ENCODE measurements at regions not wholly inside any gene's neighbourhood (a gene's known extent, or its start where the extent isn't known, plus 50 kb on each side); places are given as distances from the start of the nearest gene placed in this dataset.

DNA sequence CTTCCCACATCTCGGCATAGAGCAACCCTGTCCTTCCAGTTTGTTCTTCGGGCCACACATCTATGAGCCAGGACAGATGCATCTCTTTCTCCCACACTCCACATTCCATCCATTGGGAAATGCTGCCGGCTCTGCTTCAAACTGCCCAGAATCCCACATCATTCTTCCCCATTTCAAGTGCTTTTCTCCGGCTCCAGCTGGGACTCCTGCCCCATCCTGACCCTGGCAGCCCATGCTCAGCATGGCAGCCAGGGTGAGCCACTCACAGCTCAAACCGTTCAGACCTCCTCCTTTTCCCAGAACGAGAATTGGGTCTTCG lies 132.8 kb upstream of the SDK2 start:
- DNase-seq (ENCODE audit: low read depth in 2 of 3, low spot score in 2 of 3), result no peak

DNA sequence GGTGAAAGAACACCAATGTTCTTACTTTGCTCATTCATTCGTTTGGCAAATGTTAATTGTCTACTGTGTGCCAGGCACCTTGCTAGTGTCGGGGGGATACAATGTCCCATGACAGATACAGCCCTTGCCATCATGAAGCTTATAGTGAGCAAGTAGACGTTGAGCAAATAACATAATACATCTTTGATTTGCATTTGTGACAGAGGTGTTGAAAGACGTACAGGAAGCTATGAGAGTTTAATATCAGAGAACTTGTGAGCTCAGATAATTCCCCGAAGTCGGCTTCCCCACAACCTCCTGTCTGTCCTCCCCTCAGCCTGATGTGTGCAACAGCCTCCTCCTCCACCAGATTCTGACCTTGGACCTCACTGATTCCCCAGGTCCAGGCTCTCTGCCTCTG lies 138.0 kb upstream of the SDK2 start:
- no peak for DNase-seq (ENCODE audit: low read depth in 2 of 3, low spot score in 2 of 3)

DNA sequence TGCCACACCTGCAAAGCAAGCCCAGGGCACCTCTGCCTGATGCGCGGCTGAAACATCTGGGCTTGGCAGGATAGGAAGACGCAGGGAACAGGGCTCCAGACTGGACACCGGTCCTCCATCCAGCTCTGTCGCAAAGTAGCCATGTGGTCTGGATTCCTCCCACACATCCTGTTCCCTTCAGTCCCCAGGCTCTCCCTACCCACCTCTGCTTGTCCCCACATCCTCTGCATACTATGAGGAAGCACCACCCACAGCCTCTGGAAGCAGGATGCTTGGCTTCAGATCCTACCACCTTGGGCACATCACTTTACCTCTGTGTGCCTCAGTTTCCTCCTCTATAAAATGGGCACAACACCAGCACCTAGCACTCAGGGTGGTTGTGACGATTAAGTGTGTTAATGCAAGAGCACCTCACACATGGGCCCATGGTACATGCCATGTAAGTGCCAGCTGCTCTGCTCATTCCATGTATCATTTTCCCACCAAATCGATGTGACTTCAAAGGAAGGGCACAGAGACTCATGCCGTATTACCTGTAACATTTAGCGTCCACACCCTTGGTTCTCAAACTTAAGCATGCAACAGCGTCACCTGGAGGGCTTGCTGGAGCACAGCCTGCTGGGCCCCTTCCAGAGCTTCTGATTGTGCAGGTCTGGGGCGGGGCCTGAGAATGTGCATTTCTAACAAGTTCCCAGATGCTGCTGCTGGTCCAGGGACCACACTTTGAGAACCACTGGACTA lies 138.6 kb upstream of the SDK2 start:
- DNase-seq (ENCODE audit: low read depth in 2 of 3, low spot score in 2 of 3), result no peak

DNA sequence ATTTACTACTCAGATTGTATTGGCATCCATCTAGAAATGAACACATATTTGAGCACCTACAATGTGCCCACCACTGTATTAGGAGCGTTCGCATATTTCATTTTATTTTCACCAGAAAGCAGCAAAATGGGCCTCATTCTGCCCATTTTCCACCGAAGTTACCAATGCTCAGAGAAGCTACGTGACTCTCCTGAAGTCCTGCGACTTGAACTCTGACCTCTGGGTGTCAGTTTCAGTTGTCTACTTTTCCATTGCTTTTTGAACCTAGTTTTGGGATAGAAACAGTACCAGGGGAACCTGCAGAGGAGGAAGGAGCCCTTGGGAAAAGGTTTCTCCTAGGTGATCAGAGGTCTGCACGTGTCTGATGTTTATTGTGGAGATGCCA lies 139.1 kb upstream of the SDK2 start:
- no peak for DNase-seq (ENCODE audit: low read depth in 2 of 3, low spot score in 2 of 3)

DNA sequence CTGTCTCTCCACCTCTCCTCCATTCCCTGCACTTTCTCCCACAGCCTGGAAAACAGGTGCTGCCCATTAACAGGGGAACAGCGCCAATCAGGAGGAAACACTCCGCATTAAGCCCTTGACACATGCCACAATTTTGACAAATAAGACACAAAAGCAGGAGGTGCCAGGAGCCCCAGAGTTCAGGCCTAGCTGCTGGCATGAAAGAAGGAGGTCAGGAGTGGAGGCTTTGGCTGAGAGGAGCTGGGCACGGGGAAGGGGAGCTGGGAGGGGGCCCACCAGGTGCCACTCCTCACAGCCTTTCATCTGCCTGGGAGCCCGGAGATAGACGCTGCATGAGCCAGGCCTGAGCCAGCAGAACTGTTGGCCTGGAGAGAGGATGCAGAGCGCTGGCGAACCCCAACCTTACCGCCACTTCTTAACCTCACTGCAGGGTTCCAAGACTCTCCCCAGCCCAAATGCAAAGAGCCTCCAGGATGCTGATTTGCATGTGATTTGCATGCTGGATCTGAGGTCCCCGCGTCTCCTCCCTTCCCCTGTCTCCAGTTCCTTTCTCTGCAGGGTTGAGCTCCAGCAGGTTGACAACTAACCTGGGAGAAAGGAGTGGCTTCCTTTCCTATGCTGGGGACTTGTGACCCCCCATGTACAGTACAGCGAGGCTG lies 139.8 kb upstream of the SDK2 start:
- no peak for DNase-seq (ENCODE audit: low read depth in 2 of 3, low spot score in 2 of 3)

DNA sequence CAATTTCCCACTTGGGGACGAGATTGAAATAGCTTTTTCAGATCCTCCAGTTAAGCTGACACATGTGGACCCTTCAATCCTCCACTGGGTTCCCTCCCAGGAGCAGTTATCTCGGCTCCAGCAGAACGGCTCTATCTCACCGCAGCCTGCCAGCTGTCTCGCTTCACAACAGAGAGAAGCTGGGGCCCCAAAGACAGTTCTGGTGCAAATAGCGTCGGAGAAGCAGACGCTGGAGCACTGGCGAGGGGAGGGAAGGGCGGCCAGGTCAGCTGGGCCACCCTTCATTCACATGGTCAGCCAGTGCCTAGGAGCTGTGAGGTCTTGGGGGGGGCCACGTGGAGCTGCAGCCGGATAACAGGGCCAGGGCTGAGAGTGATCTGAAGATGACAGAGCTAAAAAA lies 141.3 kb upstream of the SDK2 start:
- DNase-seq (ENCODE audit: low read depth in 2 of 3, low spot score in 2 of 3), result no peak

DNA sequence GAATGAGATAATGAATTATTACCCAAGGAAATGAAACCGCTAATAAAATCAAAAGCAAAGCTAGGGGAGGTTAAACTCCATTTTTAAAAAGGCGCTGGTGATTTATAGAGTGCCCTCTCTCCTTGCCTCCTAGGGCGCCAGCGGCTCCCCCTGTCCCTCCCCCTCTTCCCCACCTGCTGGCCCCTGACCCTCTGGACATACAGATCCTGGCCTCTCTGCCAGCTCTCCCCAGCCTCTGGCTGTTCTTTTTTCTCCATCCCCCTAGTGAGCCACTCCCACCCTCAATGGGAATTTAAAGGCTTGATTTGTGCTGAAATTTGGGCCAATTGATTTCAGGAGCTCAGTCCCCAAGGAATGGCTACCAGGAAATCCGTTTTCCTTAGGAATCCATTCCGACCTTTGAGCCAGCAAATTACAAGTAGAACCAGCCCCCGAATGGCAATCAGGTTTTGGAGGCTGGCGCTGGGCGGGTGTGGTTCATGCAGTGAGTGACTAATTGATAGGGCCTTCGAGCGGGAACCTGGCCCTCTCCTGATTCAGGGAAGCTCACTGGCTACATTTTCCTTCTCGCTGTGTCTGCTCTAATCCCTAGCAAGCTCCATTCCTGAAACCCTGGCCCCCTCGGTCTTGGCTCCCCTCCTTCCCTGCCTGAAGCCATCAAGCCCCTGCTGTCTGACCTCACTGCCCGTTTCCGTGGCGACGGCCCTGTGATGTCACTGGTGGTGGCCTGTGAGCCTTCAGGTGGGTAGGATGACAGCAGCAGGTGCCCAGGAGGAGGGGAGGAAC lies 141.9 kb upstream of the SDK2 start:
- no peak for DNase-seq (ENCODE audit: low read depth in 2 of 3, low spot score in 2 of 3)

DNA sequence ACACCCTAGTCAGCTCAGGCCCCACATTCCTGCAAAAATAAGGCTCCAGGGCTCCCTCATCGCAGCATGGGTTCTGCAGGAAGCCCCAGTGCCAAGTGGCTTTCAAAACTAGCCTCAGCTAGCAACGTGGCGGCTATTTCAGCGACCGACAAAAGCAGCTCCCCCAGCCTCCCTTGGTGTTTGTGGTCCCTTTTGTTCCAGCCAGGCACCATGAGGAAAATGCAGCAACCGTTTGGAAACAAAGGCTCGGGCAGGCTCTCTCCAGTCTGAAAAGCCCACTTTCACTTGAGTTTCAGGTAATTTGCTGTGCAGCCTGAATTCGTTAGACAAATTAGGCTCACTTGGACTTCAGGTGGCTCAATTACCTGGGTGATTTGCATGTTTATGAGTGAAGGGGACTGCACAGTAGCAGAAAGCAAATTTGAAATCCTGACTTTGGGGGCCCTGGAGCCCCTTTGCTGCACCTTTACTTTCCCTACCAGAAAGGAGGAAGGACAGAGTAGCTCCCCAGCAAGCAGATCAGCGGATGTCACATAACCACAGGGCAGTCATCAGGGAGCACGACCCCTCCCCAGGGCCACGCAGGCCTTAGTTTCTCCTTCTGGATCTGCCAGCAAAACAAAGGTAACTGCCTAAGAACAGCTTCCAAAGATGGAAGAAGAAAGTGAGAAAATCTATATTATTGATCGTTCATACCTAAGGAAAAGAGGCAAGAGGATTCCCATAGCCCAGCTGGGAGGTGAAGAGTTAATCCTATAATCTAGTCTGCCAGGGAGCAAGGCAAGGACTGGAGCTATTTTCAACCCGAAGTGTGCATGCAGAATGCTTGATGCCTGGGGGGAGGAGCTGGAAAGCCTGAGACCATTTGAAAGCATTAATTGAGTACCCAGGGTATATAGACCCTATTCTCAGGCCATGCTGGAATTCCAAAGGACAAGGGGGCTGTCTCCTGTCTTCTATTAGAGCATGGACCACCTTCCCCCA lies 143.1 kb upstream of the SDK2 start:
- no peak for DNase-seq (ENCODE audit: low read depth in 2 of 3, low spot score in 2 of 3)

DNA sequence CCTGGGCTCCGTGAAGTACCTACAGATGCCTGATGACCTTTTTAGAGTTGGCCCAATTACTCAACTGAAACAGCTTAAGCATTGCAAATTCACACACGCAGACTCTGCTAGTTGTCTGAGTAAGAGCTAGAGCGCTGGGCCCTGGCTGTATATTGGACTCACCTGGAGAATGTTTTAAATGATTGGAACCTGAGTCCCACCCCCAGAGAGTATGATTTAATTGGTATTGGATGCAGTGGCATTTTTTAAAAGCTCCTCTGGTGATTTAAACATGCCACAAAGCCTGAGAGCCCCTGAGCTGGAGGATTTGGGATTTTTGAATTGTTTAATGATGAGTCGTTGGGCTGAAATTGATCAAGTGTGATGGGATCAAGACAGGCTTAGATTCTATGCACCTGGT lies 143.9 kb upstream of the SDK2 start:
- no peak for DNase-seq (ENCODE audit: low read depth in 2 of 3, low spot score in 2 of 3)

DNA sequence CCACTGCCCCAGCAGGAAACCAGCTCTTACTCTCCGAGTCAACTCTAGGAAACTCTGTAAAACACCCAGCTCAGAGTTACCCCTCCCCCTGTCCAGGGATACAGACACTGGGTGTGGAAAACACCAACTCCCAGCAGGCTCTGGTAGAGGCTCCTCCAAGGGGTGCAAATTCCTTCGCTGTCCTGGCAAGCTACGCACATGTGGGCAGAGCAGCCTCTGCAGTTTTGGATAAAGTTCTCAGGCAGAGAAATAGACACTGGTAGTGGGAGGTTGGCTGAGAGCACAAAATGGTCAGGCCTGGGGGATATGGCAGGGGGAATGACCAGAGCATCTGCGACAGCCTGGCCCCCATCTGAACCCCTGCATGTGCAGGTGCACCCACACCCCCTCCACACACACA lies 146.9 kb upstream of the SDK2 start:
- DNase-seq (ENCODE audit: low read depth in 2 of 3, low spot score in 2 of 3), result no peak

DNA sequence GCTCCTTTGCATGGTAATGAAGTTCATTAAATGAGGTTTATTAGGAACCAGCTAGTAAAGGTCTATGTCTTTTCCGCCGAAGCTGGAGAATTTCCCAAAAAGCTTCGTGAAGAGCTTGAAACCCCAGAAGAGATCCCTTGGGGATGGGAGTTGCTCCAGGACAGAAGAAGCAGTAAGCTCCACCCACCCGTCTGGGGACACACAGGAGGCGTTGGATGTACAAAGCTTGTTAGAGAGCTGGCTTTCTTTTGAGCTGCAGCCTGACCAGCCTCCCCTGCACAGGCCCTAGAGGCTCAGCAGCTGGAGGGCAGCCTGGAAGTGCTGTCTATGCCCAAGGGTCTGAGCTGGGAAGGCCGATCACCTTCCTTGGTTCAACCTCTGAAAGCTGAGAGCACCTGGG lies 147.4 kb upstream of the SDK2 start:
- DNase-seq (ENCODE audit: low read depth in 2 of 3, low spot score in 2 of 3), result no peak

DNA sequence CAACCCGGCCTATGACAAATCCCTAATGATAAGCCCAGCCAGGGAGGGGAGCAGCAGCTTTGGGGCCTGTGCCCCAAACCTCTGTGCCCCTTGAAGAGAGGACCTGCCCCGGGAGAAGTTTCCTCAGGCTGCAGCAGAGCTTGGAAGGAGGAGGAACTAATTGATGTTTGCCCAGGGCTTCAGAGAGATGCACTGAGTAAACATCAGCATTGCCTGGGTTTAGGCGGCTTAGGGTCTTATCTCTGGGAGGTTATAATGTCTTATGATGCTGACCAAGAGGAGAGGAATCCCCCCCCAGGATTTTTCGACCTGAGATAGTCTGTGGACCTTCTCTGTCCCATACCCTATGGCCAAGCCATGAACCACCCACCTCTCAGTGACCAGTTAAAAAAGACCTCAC lies 148.7 kb upstream of the SDK2 start:
- no peak for DNase-seq (ENCODE audit: low read depth in 2 of 3, low spot score in 2 of 3)

DNA sequence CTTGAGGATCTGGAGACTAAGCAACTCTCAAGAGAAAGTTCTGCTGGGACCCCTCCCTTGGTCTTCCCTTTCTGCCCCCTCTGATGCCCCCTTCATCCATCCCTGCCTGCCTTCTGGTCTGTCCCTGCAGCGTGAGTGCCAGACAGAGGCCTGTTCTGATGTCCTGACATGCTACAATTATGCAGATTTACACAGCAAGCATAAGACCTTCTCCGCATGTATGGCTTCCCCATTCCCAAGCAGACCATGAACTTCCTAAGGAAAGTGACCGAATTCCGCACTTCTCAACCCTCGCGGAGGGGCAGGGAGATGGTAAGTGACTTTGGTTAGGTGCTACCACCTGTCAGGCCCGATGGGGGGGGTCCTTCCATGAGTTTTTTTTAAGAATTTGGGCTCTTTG lies 150.1 kb upstream of the SDK2 start:
- no peak for DNase-seq (ENCODE audit: low read depth in 2 of 3, low spot score in 2 of 3)

DNA sequence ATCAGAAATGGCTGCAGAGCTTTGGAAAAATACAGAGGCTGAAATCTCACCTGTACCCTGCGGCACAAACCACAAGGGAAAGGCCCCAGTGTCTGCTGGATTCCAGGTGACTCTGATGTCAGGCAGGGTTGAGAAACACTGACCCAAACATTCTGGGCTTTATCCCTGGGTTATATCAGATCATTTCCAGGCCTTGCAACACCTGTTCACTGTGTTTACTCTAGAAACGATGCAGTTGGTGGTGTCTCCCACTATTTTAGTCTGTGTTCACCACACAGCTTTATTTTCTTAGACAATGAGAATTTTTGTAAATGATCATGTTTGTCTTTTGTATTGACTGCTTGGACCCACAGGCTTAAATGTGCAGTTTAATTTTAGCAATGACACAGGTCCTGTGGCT lies 151.5 kb upstream of the SDK2 start:
- DNase-seq (ENCODE audit: low read depth in 2 of 3, low spot score in 2 of 3), result no peak

DNA sequence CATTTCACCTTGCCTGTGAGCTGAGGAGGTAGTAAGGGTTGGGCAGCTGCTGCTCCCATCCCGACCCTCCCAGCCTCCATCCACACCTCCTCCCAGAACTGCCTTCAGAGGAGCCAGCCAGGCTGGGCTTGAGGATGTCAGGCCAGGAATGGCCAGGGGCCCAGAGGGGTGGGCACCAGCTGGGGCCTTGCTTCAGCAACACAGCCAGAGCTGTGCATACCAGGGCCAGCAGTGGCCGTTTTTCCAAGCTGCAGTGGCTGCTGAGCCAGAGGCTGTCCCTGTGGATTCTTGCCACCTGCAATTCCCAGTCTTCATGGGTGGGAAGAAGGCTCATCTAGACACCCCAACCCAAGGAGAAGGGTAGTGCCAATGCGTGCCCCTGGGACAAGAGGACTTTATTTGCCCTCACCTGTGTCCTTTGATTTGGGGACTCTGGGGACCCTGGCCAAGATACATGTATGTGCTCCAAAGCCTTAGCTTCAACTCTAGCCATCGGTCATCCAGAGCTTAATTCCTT lies 153.4 kb upstream of the SDK2 start:
- no peak for DNase-seq (ENCODE audit: low read depth in 2 of 3, low spot score in 2 of 3)

DNA sequence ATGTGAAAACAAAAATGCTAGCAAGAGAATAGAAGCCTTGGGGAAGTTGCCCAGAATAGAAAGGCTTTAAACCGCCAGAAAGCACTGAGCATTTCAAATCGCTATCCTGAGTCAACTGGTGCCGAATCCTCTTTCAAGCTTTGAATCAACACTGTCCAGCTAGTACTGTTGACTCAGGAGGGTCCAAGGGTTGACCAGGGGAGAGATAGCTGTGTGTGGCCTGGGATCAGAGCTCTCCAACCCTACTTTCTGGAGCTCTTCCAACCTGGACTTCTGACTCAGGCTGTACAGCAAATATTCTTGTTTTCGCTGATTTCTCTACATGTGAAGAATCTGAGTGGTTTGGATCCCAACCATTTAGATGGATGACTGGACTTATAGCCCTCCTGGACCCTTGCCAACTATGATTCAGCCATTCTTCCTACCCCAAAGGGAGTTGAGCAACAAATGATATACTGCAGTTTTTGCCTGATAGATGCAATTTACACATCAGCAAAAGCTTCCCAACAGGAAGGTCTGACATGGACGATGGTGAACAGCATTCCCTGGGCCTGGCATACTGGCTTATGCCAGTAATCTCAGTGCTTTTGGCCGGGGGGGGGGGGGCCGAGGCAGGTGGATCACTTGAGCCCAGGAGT lies 154.0 kb upstream of the SDK2 start:
- DNase-seq (ENCODE audit: low read depth in 2 of 3, low spot score in 2 of 3), result no peak

DNA sequence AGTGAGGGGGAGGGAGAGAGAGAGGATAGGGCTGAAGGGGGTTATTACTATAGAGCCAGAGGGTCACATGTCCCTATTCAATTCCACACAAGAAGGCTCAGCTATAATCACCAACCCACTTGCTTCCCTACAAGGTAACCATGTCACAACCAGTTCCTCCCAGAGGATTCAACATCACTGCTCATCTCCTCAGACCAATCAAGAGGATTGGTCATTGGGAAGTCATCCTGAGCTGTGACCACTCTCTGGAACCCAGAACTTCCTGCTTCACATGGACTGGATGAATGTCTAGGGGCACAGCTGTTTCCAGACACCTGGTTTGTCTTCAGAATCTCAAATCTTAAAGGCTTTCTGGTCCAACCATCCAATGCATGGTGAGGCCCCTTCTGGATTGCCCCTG lies 154.9 kb upstream of the SDK2 start:
- DNase-seq (ENCODE audit: low read depth in 2 of 3, low spot score in 2 of 3), result no peak

DNA sequence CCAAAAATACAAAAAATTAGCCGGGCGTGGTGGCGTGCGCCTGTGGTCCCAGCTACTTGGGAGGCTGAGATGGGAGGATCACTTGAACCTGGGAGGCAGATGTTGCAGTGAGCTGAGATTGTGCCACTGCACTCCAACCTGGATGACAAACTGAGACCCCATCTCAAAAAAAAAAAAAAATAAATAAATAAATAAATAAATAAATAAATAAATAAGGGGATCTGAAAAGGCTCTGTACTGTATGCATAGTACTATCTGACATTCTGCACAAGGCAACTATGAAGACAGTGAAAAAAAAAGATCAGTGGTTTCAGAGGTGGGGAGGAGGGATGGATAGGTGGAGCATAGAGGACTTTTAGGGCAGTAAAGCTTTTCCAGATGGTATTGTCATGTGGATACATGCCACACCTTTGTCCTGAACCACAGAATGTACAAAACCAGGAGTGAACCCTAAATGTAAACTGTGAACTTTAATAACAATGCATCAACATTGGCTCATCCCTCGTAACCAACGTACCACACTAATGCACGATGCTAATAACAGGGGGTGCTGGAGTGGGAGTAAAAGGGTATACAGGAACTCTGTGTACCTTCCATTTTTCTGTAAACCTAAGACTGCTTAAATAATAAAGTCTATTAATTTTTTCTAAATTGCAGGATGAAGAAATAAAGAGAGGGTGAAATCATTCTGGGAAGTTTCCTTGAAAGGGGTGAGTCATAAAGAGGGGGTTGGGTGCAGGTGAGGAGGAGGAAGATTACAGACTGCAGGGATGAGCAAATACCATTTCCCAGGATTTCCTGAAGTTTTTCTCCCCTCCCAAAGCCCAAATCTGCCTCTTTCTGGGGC lies 155.8 kb upstream of the SDK2 start:
- no peak for DNase-seq (ENCODE audit: low read depth in 2 of 3, low spot score in 2 of 3)

DNA sequence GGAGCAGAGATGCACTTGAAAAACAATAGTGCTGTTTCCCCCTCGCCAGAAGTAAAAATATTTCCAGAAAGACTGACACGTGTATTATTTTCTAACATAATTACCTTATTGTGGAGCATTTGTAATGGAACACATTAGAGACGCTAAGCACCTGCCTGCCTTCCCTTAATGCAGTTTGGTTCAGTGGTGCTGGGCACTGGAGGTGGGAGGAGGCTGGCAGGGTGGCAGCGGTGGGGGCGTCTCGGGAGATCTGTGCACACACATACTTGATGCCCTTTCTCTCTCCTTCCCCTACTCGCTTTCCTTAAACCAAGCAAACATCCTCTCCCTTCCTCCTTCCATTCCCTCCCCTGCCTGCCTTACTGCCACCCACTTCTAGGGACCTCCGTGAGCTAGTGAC lies 156.6 kb upstream of the SDK2 start:
- no peak for DNase-seq (ENCODE audit: low read depth in 2 of 3, low spot score in 2 of 3)

Data from hematopoietic multipotent progenitor cell (in vitro differentiated cells).